Hepatocyte (in vitro differentiated cells): ENCODE measurements at regions not wholly inside any gene's neighbourhood (a gene's known extent, or its start where the extent isn't known, plus 50 kb on each side); places are given as distances from the start of the nearest gene placed in this dataset.

Experiments used
- DNase-seq: peaks from one replicate; pipeline ENCODE4 v3.0.0-alpha.2; 2016; ENCODE audit warnings: low spot score
- H2AFZ ChIP-seq: fragments of 200-600 bp; sonication (generic); 2 replicates; pipeline ENCODE4 v1.6.0; 2016; ENCODE audit warnings: antibody characterized with exemption, mild to moderate bottlenecking
- H3K27ac ChIP-seq: fragments of 200-600 bp; sonication (generic); 2 replicates; pipeline ENCODE4 v1.5.1; 2016; ENCODE audit warnings: mild to moderate bottlenecking
- H3K27me3 ChIP-seq: fragments of 200-600 bp; sonication (generic); 2 replicates; pipeline ENCODE4 v1.6.1; 2016
- H3K36me3 ChIP-seq: fragments of 200-600 bp; sonication (generic); replicated peaks from 2 replicates; pipeline ENCODE4 v1.5.1; 2016; ENCODE audit warnings: low read depth; ENCODE audit not compliant: insufficient read depth
- H3K4me1 ChIP-seq: fragments of 200-600 bp; sonication (generic); 2 replicates; pipeline ENCODE4 v1.5.1; 2016; ENCODE audit warnings: mild to moderate bottlenecking, moderate library complexity; ENCODE audit not compliant: insufficient read depth
- H3K4me2 ChIP-seq: fragments of 200-600 bp; sonication (generic); 2 replicates; pipeline ENCODE4 v1.6.0; 2016
- H3K4me3 ChIP-seq: fragments of 200-600 bp; sonication (generic); 2 replicates; pipeline ENCODE4 v1.5.1; 2016; ENCODE audit warnings: mild to moderate bottlenecking
- H3K79me2 ChIP-seq: fragments of 200-600 bp; sonication (generic); 2 replicates; pipeline ENCODE4 v1.6.0; 2017; ENCODE audit warnings: mild to moderate bottlenecking
- H3K9me2 ChIP-seq: fragments of 200-600 bp; sonication (generic); replicated peaks from 2 replicates; pipeline ENCODE4 v1.6.0; 2017; ENCODE audit warnings: mild to moderate bottlenecking; ENCODE audit not compliant: insufficient read depth
- H3K9me3 ChIP-seq: fragments of 200-600 bp; sonication (generic); 2 replicates; pipeline ENCODE4 v1.5.1; 2016; ENCODE audit warnings: low read depth, mild to moderate bottlenecking
- H4K20me1 ChIP-seq: fragments of 200-600 bp; sonication (generic); 2 replicates; pipeline ENCODE4 v1.6.0; 2016; ENCODE audit warnings: mild to moderate bottlenecking; ENCODE audit not compliant: insufficient read depth, poor library complexity, severe bottlenecking
- CTCF ChIP-seq: fragments of 200-600 bp; sonication (generic); IDR thresholded peaks from 2 replicates; pipeline ENCODE4 v1.5.1; 2016; ENCODE audit warnings: antibody characterized with exemption, mild to moderate bottlenecking; ENCODE audit not compliant: poor library complexity
- EZH2 ChIP-seq: fragments of 200-600 bp; sonication (generic); IDR thresholded peaks from 2 replicates; pipeline ENCODE4 v1.6.1; 2016; ENCODE audit warnings: antibody characterized with exemption, mild to moderate bottlenecking, borderline replicate concordance
- EZH2phosphoT487 ChIP-seq: fragments of 200-600 bp; sonication (generic); IDR thresholded peaks from one replicate; pipeline ENCODE4 v1.6.1; 2018; ENCODE audit warnings: antibody characterized with exemption, mild to moderate bottlenecking, low read depth, moderate library complexity; ENCODE audit not compliant: unreplicated experiment, severe bottlenecking
- WGBS: methylation state at CpG from one replicate; pipeline ENCODE4 v1.1.6; 2016; ENCODE audit warnings: low lambda C conversion rate; ENCODE audit errors: missing lambda C conversion rate; 5-methylcytosine and 5-hydroxymethylcytosine counted together

GRCh38 chr14:41378526-41378925 lies 228.2 kb upstream of the LRFN5 start:
- Histone ChIP-seq H3K27ac (no peak overlapping the region), H3K79me2 (no peaks in the 10 kb centered on the region), H3K4me2 (no peak overlapping the region), H3K4me3 (no peak overlapping the region), H2AFZ (no peak overlapping the region), H3K36me3 (no peaks in the 10 kb centered on the region), H3K4me1 (no peaks in the 10 kb centered on the region), H4K20me1 (no peaks in the 10 kb centered on the region), H3K9me3 (no peaks in the 10 kb centered on the region), H3K9me2 (no peaks in the 10 kb centered on the region), H3K27me3 (no peaks in the 10 kb centered on the region)
- 85% methylated on average over 2 of the region's 2 CpGs for WGBS
- DNase-seq = no peak
- TF ChIP-seq EZH2phosphoT487 = no peak
- no peak for TF ChIP-seq CTCF
- no peak for TF ChIP-seq EZH2

DNA sequence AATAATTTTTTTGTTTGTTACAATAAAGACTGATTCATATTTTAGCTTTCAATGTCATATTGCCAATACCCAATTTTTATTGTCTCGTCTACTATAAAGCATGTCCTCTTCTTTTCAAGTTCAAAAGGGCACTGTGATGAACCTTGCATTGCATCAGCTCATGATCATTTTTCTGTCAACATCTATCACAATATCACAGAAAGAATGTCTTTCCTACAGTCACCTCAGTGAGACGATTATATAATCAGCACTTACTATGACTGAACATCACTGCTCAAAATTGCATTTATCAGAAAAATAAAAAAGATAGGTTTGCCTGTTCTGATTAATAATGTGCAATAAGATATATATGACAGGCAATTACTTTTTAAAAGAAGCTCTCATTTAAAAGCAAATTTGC lies 228.7 kb upstream of the LRFN5 start:
- no peaks in the 10 kb centered on the region for H3K9me3 ChIP-seq
- H3K4me1 ChIP-seq = no peaks in the 10 kb centered on the region
- no peaks in the 10 kb centered on the region for H3K9me2 ChIP-seq
- DNase-seq = no peak
- no peaks in the 10 kb centered on the region for H3K36me3 ChIP-seq
- H2AFZ ChIP-seq = no peak overlapping the region
- no peaks in the 10 kb centered on the region for H3K27me3 ChIP-seq
- no peak overlapping the region for H3K4me2 ChIP-seq
- H3K4me3 ChIP-seq = no peak overlapping the region
- no peaks in the 10 kb centered on the region for H3K79me2 ChIP-seq
- TF ChIP-seq CTCF (no peak), EZH2phosphoT487 (no peak), EZH2 (no peak)
- 90% methylated on average over 2 of the region's 2 CpGs for WGBS
- H4K20me1 ChIP-seq = no peaks in the 10 kb centered on the region
- no peak overlapping the region for H3K27ac ChIP-seq

GRCh38 chr14:41374092-41374491 lies 232.6 kb upstream of the LRFN5 start:
- H3K79me2 ChIP-seq = no peaks in the 10 kb centered on the region
- no peaks in the 10 kb centered on the region for H3K9me2 ChIP-seq
- H4K20me1 ChIP-seq = no peaks in the 10 kb centered on the region
- no peak for DNase-seq
- H3K27ac ChIP-seq = no peak overlapping the region
- no peak overlapping the region for H3K4me3 ChIP-seq
- H3K9me3 ChIP-seq = no peaks in the 10 kb centered on the region
- no peak overlapping the region for H3K4me2 ChIP-seq
- H2AFZ ChIP-seq = no peak overlapping the region
- TF ChIP-seq EZH2 (no peak), EZH2phosphoT487 (no peak), CTCF (no peak)
- no peaks in the 10 kb centered on the region for H3K27me3 ChIP-seq
- H3K36me3 ChIP-seq = no peaks in the 10 kb centered on the region
- 90% methylated on average over 4 of the region's 4 CpGs for WGBS
- no peaks in the 10 kb centered on the region for H3K4me1 ChIP-seq

DNA sequence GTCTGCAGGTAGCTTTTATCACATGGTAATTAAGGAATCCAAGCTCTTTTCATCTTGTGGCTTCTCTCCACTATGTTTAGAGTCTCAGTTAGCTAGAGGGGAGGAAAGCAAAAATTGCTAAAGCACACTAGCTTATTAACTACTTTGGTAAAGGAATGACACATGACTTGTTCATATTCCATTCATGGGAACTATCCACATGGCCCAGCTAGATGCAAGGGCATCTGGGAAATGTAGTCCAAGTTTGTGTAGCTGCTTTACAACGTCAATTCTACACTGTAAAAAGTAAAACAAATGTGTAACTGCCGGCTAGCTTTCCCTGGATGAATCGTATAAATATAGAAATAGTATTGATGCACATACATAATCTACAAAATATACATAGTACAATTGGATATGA lies 244.5 kb upstream of the LRFN5 start:
- no peaks in the 10 kb centered on the region for H3K9me3 ChIP-seq
- H3K27ac ChIP-seq = no peak overlapping the region
- H3K27me3 ChIP-seq = no peaks in the 10 kb centered on the region
- no peaks in the 10 kb centered on the region for H3K36me3 ChIP-seq
- H3K4me2 ChIP-seq = no peak overlapping the region
- TF ChIP-seq EZH2phosphoT487 = no peak
- no peak for TF ChIP-seq EZH2
- TF ChIP-seq CTCF = no peak
- 81% methylated on average over 3 of the region's 3 CpGs for WGBS
- no peaks in the 10 kb centered on the region for H4K20me1 ChIP-seq
- no peaks in the 10 kb centered on the region for H3K9me2 ChIP-seq
- no peaks in the 10 kb centered on the region for H3K79me2 ChIP-seq
- no peaks in the 10 kb centered on the region for H3K4me1 ChIP-seq
- no peak for DNase-seq
- H3K4me3 ChIP-seq = no peak overlapping the region
- no peak overlapping the region for H2AFZ ChIP-seq
